DMS79 treated with DMSO at 0.1 percent for 48 hours (cell line): ENCODE measurements at regions not wholly inside any gene's neighbourhood (a gene's known extent, or its start where the extent isn't known, plus 50 kb on each side); places are given as distances from the start of the nearest gene placed in this dataset.
"Not testable (repeated sequence)": the region's sequence is repeated elsewhere in the genome, so short reads cannot be mapped to it uniquely, and the experiment has no call there.

Experiments used
- DNase-seq: peaks from one replicate; lab custom pipeline; 2025; lab: John Stamatoyannopoulos, UW

GRCh38 chr15:95138604-95139270 is 907.4 kb downstream of the MCTP2 start:
- no peak for DNase-seq

GRCh38 chr15:95141486-95141885 is 910.1 kb downstream of the MCTP2 start:
- no peak for DNase-seq

GRCh38 chr15:95142531-95142930 is 911.2 kb downstream of the MCTP2 start:
- no peak for DNase-seq

GRCh38 chr15:95146481-95146880 is 915.1 kb downstream of the MCTP2 start:
- DNase-seq, result no peak

- DNase-seq, result no peak
Observed at GRCh38 chr15:95148183-95148582, 916.8 kb downstream of the MCTP2 start.

- DNase-seq, result no peak
Observed at GRCh38 chr15:95149036-95149435, 917.7 kb downstream of the MCTP2 start.

GRCh38 chr15:95149771-95150170 is 918.4 kb downstream of the MCTP2 start:
- DNase-seq, result no peak

- no peak for DNase-seq
Observed at GRCh38 chr15:95150466-95150865, 919.1 kb downstream of the MCTP2 start.

- no peak for DNase-seq
Observed at GRCh38 chr15:95152741-95153140, 921.4 kb downstream of the MCTP2 start.

- DNase-seq, result not testable (repeated sequence)
Observed at GRCh38 chr15:95153201-95153600, 921.8 kb downstream of the MCTP2 start.

GRCh38 chr15:95160316-95160715 is 929.0 kb downstream of the MCTP2 start:
- DNase-seq, result no peak

- DNase-seq, result no peak
Observed at GRCh38 chr15:95162069-95162468, 930.7 kb downstream of the MCTP2 start.

- no peak for DNase-seq
Observed at GRCh38 chr15:95162531-95162930, 931.2 kb downstream of the MCTP2 start.

GRCh38 chr15:95162967-95163531 is 931.7 kb downstream of the MCTP2 start:
- DNase-seq, result no peak

GRCh38 chr15:95168152-95168551 is 936.8 kb downstream of the MCTP2 start:
- no peak for DNase-seq

GRCh38 chr15:95168951-95169431 is 937.6 kb downstream of the MCTP2 start:
- no peak for DNase-seq

GRCh38 chr15:95169541-95170459 is 938.4 kb downstream of the MCTP2 start:
- no peak for DNase-seq

GRCh38 chr15:95170561-95171380 is 939.4 kb downstream of the MCTP2 start:
- DNase-seq, result no peak

- DNase-seq, result no peak
Observed at GRCh38 chr15:95171564-95171963, 940.2 kb downstream of the MCTP2 start.

GRCh38 chr15:95174301-95175259 is 943.2 kb downstream of the MCTP2 start:
- no peak for DNase-seq
